ENCODE measurements at regions not wholly inside any gene's neighbourhood (a gene's known extent, or its start where the extent isn't known, plus 50 kb on each side); places are given as distances from the start of the nearest gene placed in this dataset.

GRCh38 chr12:13627536-13627935 is 353.9 kb downstream of the GRIN2B start:
- ChIA-PET POLR2A (no interaction called here), RAD21 (ENCODE audit: low non-redundant PET in 1 of 2, low total read pairs in 2 of 2, uncharacterized antibody in 2 of 2, unreplicated experiment in 2 of 2) (no interaction called here), CTCF (no interaction called here)
- Histone ChIP-seq H3K9ac (ENCODE audit: low read length) (no peak overlapping the region), H2AFZ (ENCODE audit: low read depth, low read length, poor library complexity, severe bottlenecking) (no peak overlapping the region), H3K79me2 (ENCODE audit: insufficient read depth, low read length) (no peaks in the 10 kb centered on the region), H3K27ac (ENCODE audit: low read depth, low read length) (no peak overlapping the region; the same call in 1 of the 2 replicates), H3K4me1 (ENCODE audit: control insufficient read depth in 1 of 2, insufficient read depth in 2 of 2, low read length in 2 of 2) (peaks cover 0 to 2% of the 10 kb centered on the region in 2 experiments; a peak in 2 of 4 replicates), H3K9me2 (ENCODE audit: insufficient read depth) (no peaks in the 10 kb centered on the region), H4K20me1 (ENCODE audit: insufficient read depth) (no peaks in the 10 kb centered on the region), H3K4me2 (ENCODE audit: low read length) (no peak overlapping the region), H3K9me3 (ENCODE audit: control insufficient read depth in 1 of 2, insufficient read depth in 1 of 2, low read depth in 1 of 2, low read length in 2 of 2) (no peaks in the 10 kb centered on the region), H3K4me3 (replicated peaks in 1 of 2; ENCODE audit: low read depth in 1 of 2, low read length in 2 of 2) (no peak overlapping the region), H3K27me3 (ENCODE audit: insufficient read depth, low read length) (no peaks in the 10 kb centered on the region), H3K36me3 (ENCODE audit: control insufficient read depth in 1 of 2, insufficient read depth in 2 of 2, low read length in 2 of 2) (no peaks in the 10 kb centered on the region)
- ATAC-seq (no peak; the same call in 1 of the 2 replicates), DNase-seq (ENCODE audit: low read depth, low spot score) (no peak)
- TF ChIP-seq YY1 (IDR thresholded peaks at IDR 0.05; ENCODE audit: extremely low read depth, insufficient replicate concordance, low read depth, low read length): no peak
- TF ChIP-seq TCF7L2 (IDR thresholded peaks at IDR 0.05; ENCODE audit: borderline replicate concordance, extremely low read depth, insufficient read depth, insufficient read length): no peak
- TF ChIP-seq ELF1 (IDR thresholded peaks at IDR 0.05; ENCODE audit: borderline replicate concordance, low read depth): no peak
- TF ChIP-seq JUND (IDR thresholded peaks at IDR 0.05): no peak
- TF ChIP-seq RAD21 (IDR thresholded peaks at IDR 0.05; ENCODE audit: low read depth): no peak
- no peak for TF ChIP-seq MAX (IDR thresholded peaks at IDR 0.05)
- no peak for TF ChIP-seq EGR1 (IDR thresholded peaks at IDR 0.05; ENCODE audit: low read depth)
- no peak for TF ChIP-seq SP1 (IDR thresholded peaks at IDR 0.05; ENCODE audit: low read depth)
- no peak for TF ChIP-seq ZFX (IDR thresholded peaks at IDR 0.05)
- no peak for TF ChIP-seq FOSL1 (IDR thresholded peaks at IDR 0.05; ENCODE audit: low read depth)
- no peak for TF ChIP-seq REST (IDR thresholded peaks at IDR 0.05; ENCODE audit: low read depth)
- TF ChIP-seq EZH2phosphoT487 (IDR thresholded peaks at IDR 0.05; ENCODE audit: borderline replicate concordance): no peak
- no peak for TF ChIP-seq ZNF274 (IDR thresholded peaks at IDR 0.05; ENCODE audit: low read depth, low read length)
- TF ChIP-seq ATF3 (IDR thresholded peaks at IDR 0.05): no peak
- no TSS peak for BruUV-seq (replicated peaks)
- intact Hi-C loops (cut with micrococcal nuclease): no loop called here

All from HCT116 (cell line).